OCI-LY3 (cell line): ENCODE measurements at regions not wholly inside any gene's neighbourhood (a gene's known extent, or its start where the extent isn't known, plus 50 kb on each side); places are given as distances from the start of the nearest gene placed in this dataset.

Source experiments
- H2AFZ ChIP-seq: fragments of 200-600, 300-600 bp; shearing (Covaris generic); 2 replicates; pipeline ENCODE4 v1.6.0; 2014; ENCODE audit warnings: antibody characterized with exemption, low read depth, low read length
- H3K27ac ChIP-seq: fragments of 200-600, 300-600 bp; sonication (generic); 2 replicates; pipeline ENCODE4 v1.5.1; 2014; ENCODE audit warnings: mild to moderate bottlenecking, low read length, moderate library complexity, mixed read lengths
- H3K27me3 ChIP-seq: fragments of 200-600, 300-600 bp; sonication (generic); 2 replicates; pipeline ENCODE4 v1.6.1; 2014; ENCODE audit warnings: low read depth, low read length, mixed read lengths
- H3K36me3 ChIP-seq: fragments of 200-600, 300-600 bp; sonication (generic); replicated peaks from 2 replicates; pipeline ENCODE3; 2014; ENCODE audit warnings: low read depth, low read length, mixed read lengths
- H3K4me1 ChIP-seq: fragments of 300-600, 200-600 bp; sonication (generic); 2 replicates; pipeline ENCODE4 v1.6.1; 2014; ENCODE audit warnings: low read length, mixed read lengths
- H3K4me2 ChIP-seq: fragments of 200-600, 300-600 bp; sonication (generic); 2 replicates; pipeline ENCODE4 v1.6.1; 2014; ENCODE audit warnings: low read length, mixed read lengths
- H3K4me3 ChIP-seq: fragments of 300-600, 200-600 bp; sonication (generic); 2 replicates; pipeline ENCODE4 v1.5.1; 2014; ENCODE audit warnings: antibody characterized with exemption, mild to moderate bottlenecking, low read length, moderate library complexity
- H3K79me2 ChIP-seq: fragments of 300-600, 200-600 bp; shearing (Covaris generic); 2 replicates; pipeline ENCODE4 v1.6.1; 2014; ENCODE audit warnings: mild to moderate bottlenecking, low read length, mixed read lengths
- H3K9ac ChIP-seq: fragments of 300-600, 200-600 bp; shearing (Covaris generic); 2 replicates; pipeline ENCODE4 v1.6.0; 2014; ENCODE audit warnings: mild to moderate bottlenecking, low read length, moderate library complexity
- H3K9me3 ChIP-seq: fragments of 200-600, 300-600 bp; shearing (Covaris generic); 2 replicates; pipeline ENCODE4 v1.6.1; 2014; ENCODE audit warnings: low read length, mixed read lengths; ENCODE audit not compliant: insufficient read depth
- H4K20me1 ChIP-seq: fragments of 200-600, 300-600 bp; sonication (generic); 2 replicates; pipeline ENCODE4 v1.6.1; 2016; ENCODE audit warnings: low read length, mixed read lengths; ENCODE audit not compliant: insufficient read depth
- EZH2phosphoT487 ChIP-seq: fragments of 200-600 bp; shearing (Covaris generic); IDR thresholded peaks from 2 replicates; pipeline ENCODE4 v1.6.1; 2018; ENCODE audit warnings: antibody characterized with exemption, mixed run types, low read depth
- TF ChIP-seq, protein P1 (sequence below): fragments of 200-600, 300-600 bp; sonication (generic); IDR thresholded peaks from 2 replicates; pipeline ENCODE4 v1.5.1; 2014; ENCODE audit warnings: antibody characterized with exemption, low read length, low read depth

DNA sequence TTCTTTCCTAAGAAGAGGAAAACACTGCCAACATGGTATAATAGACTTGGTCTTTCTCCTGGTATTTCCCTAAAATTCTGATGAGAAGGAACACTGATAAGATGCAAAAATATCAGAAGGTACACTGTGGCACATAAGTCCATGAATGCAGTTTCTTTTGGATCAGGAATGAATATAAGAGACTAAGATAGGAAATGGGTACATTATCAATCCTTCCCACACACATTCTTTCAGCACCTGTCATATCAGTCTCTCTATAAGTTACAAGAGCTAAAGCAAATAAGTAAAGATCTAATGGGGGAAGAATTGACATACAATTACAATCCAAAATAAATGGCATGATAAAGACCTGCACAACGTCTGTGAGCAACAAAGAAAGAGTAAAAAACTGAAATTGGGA lies 1101.0 kb downstream of the ROBO2 start:
- Histone ChIP-seq H3K4me3 (no peak overlapping the region), H3K36me3 (no peaks in the 10 kb centered on the region), H3K4me2 (no peak overlapping the region), H3K9ac (no peak overlapping the region), H3K9me3 (no peaks in the 10 kb centered on the region), H3K4me1 (peaks cover 4% of the 10 kb centered on the region; the same call in 1 of the 2 replicates), H4K20me1 (no peaks in the 10 kb centered on the region), H3K27me3 (no peaks in the 10 kb centered on the region), H3K27ac (no peak overlapping the region), H2AFZ (no peak overlapping the region), H3K79me2 (no peaks in the 10 kb centered on the region)
- TF ChIP-seq EZH2phosphoT487, result no peak
- TF ChIP-seq, protein P1, sequence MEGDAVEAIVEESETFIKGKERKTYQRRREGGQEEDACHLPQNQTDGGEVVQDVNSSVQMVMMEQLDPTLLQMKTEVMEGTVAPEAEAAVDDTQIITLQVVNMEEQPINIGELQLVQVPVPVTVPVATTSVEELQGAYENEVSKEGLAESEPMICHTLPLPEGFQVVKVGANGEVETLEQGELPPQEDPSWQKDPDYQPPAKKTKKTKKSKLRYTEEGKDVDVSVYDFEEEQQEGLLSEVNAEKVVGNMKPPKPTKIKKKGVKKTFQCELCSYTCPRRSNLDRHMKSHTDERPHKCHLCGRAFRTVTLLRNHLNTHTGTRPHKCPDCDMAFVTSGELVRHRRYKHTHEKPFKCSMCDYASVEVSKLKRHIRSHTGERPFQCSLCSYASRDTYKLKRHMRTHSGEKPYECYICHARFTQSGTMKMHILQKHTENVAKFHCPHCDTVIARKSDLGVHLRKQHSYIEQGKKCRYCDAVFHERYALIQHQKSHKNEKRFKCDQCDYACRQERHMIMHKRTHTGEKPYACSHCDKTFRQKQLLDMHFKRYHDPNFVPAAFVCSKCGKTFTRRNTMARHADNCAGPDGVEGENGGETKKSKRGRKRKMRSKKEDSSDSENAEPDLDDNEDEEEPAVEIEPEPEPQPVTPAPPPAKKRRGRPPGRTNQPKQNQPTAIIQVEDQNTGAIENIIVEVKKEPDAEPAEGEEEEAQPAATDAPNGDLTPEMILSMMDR, result no peak

DNA sequence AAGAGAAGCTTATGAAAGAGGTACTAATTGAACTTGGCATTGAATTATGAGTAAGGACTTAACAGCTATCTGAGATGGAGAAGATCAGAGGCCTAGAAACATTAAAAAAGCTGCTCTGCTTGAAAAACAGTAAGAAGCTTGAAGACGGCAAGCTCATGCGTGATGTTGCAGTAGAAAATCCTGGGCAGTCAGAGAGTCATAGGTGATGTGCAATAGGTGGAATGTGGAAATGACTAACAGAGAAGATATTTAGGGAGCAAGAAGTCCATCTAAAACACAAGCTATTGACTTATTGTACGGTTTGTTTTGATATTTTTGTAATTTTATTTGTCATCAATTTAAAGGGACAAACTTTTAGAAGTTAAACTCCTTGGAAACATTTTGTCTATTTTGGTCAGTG lies 1101.4 kb downstream of the ROBO2 start:
- Histone ChIP-seq H3K4me2 (no peak overlapping the region), H3K27ac (no peak overlapping the region), H3K79me2 (no peaks in the 10 kb centered on the region), H3K9me3 (no peaks in the 10 kb centered on the region), H3K9ac (no peak overlapping the region), H2AFZ (no peak overlapping the region), H3K4me1 (peaks cover 4% of the 10 kb centered on the region; the same call in 1 of the 2 replicates), H3K27me3 (no peaks in the 10 kb centered on the region), H3K4me3 (no peak overlapping the region), H3K36me3 (no peaks in the 10 kb centered on the region), H4K20me1 (no peaks in the 10 kb centered on the region)
- TF ChIP-seq EZH2phosphoT487, result no peak
- TF ChIP-seq, protein P1, result no peak

DNA sequence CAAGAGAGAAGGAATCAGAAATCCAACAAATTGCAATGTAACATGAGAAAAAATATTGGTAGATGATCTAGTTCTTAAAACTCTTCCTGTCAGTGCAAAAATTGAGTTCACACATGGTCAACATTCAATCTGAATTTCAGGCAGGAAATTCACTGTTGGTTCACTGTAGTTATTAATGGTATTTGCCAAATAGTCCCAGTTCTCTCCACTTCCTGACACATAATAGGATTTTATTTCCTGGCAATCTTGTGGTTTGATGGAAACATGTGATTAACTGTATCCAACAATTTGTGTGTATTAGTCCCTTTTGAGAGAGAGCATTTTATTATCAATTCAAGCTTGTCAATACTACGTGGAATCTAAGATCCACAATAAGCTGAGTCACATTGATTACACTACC lies 1103.1 kb downstream of the ROBO2 start:
- no peak overlapping the region for H3K4me2 ChIP-seq
- H3K27ac ChIP-seq, result no peak overlapping the region
- no peaks in the 10 kb centered on the region for H3K27me3 ChIP-seq
- no peaks in the 10 kb centered on the region for H3K4me1 ChIP-seq
- no peaks in the 10 kb centered on the region for H3K79me2 ChIP-seq
- no peak for TF ChIP-seq EZH2phosphoT487
- TF ChIP-seq, protein P1, result no peak
- no peak overlapping the region for H3K4me3 ChIP-seq
- H3K9me3 ChIP-seq, result no peaks in the 10 kb centered on the region
- no peak overlapping the region for H3K9ac ChIP-seq
- no peaks in the 10 kb centered on the region for H4K20me1 ChIP-seq
- H3K36me3 ChIP-seq, result no peaks in the 10 kb centered on the region
- no peak overlapping the region for H2AFZ ChIP-seq

DNA sequence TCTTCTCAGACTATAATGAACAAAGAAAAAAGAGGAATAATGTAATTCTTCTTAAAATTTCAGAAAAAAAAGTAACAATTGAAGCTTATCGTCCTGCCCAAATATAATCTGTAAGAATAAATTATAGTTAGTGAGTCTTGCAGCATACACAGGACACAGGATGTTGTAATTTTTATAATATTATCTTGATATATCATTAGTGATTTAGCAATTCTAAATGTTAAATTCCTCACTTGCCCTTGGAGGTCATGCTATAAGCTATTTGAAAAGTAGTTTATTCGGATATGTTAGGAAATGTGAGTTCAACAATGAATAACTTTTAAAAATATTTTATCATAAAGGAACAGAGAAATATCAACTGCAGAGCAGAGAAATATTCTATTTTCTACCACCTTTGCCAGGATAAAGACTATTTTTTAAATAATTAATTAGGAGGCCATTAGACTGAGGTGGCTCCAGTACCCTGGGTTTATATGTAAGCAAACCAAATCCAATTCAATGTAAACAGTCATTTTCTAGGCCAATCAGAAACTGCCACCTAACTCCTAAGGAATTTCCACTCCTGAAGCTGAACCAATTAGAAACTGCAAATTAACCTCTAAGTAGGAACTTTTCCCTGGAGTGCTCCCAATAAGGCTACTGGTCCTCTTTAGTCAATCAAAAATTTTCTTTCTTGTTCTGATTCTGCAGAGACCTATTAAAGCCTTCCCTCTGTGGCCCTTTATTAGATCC lies 1109.3 kb downstream of the ROBO2 start:
- Histone ChIP-seq H3K79me2 (no peaks in the 10 kb centered on the region), H2AFZ (no peak overlapping the region), H3K4me1 (no peaks in the 10 kb centered on the region), H4K20me1 (no peaks in the 10 kb centered on the region), H3K4me3 (no peak overlapping the region), H3K36me3 (no peaks in the 10 kb centered on the region), H3K9ac (no peak overlapping the region), H3K4me2 (no peak overlapping the region), H3K27ac (no peak overlapping the region), H3K27me3 (no peaks in the 10 kb centered on the region), H3K9me3 (no peaks in the 10 kb centered on the region)
- TF ChIP-seq, protein P1, result no peak
- no peak for TF ChIP-seq EZH2phosphoT487
